Posterior vena cava (tissue), 2 donors: ENCODE measurements at regions not wholly inside any gene's neighbourhood (a gene's known extent, or its start where the extent isn't known, plus 50 kb on each side); places are given as distances from the start of the nearest gene placed in this dataset.
A peak's percentile ranks its signal among the peaks of the same experiment; 100 is the strongest.

Source experiments
- DNase-seq: peaks from one replicate; pipeline ENCODE4 v3.0.0-alpha.2; 2020; ENCODE audit warnings: low spot score
- intact Hi-C, 2 donors: fragments of 100-400 bp; cut with DNase I; formaldehyde crosslinking; loops; one replicate each; pipeline versions ENCODE4 v1.14.1 to v1.14.2; 2022 to 2023
- donor health status: DM: yes; HTN: yes; CAD: no.
- donor health status: DM: yes; HTN: yes; CAD: no.

GRCh38 chr12:127284021-127284420, 982.9 kb upstream of the TMEM132C start:
- no peak for DNase-seq

GRCh38 chr12:127284870-127285431, 982.0 kb upstream of the TMEM132C start:
- DNase-seq = no peak
- intact Hi-C loops = no loop called here

More at GRCh38 chr12:127284021-127284420, 982.9 kb upstream of the TMEM132C start:
- intact Hi-C loops = no loop called here

GRCh38 chr12:127286281-127286680, 980.7 kb upstream of the TMEM132C start:
- intact Hi-C loops = no loop called here
- no peak for DNase-seq

DNA sequence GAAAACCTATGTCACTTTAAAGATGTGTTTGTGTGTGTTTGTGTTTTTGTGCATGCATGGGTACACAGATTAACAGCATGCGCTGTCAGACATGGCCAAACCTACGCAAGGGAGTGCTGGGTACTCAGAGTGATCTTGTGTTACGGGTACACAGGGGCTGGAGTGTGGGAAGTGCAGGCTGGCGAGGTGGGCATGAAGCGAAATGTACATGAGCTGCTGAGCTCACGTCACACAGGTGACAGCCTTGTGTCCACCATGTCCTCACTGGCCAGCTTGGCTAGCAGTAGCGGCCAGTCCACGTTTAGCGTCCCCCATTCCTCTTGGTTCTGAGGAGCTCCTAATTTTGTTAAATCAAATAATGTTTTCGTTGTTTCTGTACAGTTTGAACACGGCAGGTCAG, 979.7 kb upstream of the TMEM132C start:
- no peak for DNase-seq
- intact Hi-C loops = no loop called here

DNA sequence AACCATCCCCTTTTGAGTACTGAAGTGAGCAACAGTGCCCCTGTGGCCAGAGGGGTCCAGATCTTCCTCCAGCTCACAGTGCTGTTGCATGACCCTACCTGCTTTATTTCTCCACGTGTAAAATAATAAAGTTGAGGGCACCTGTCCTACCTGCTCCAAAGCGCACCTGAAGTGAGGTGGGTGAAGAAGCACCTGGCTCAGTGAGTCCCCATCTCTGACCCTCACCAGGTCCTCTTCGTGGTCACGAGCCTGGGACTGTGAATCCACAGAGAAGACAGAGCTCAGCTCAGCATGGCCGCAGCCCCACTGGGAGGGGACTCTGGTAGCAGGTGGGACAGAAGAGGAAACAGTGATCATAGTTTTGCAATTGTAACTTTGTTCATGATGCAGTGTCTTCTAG, 976.7 kb upstream of the TMEM132C start:
- DNase-seq = no peak
- intact Hi-C loops = no loop called here

- no peak for DNase-seq
- intact Hi-C loops = no loop called here
Measured at GRCh38 chr12:127292736-127293135, 974.2 kb upstream of the TMEM132C start.

- intact Hi-C loops = no loop called here
- peak; percentile 91 for DNase-seq
Measured at GRCh38 chr12:127293507-127294310, 973.3 kb upstream of the TMEM132C start.

GRCh38 chr12:127294651-127295210, 972.2 kb upstream of the TMEM132C start:
- intact Hi-C loops = no loop called here
- no peak for DNase-seq

DNA sequence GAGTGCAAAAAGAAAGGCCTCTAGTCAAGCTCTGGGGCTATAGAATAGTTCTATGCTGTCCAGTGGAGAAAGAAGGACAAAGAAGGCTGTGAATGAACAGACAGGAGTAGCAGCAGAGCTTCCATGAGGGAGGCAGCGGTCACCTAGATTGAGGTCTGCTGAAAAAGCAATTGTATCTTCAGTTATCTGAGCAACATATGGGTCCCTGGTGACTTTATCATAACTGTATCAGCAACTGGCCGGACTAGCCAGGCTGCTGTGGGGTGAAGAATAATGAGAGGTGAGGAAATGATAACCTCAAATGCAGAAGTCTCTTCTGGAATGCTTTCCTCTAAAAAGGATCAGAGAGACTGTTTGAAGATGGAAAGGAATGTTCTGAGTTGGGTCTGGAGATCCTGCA, 971.3 kb upstream of the TMEM132C start:
- intact Hi-C loops = no loop called here
- DNase-seq = no peak

GRCh38 chr12:127296591-127296990, 970.4 kb upstream of the TMEM132C start:
- intact Hi-C loops = no loop called here
- DNase-seq = no peak

GRCh38 chr12:127297327-127297726, 969.6 kb upstream of the TMEM132C start:
- intact Hi-C loops = no loop called here

DNA sequence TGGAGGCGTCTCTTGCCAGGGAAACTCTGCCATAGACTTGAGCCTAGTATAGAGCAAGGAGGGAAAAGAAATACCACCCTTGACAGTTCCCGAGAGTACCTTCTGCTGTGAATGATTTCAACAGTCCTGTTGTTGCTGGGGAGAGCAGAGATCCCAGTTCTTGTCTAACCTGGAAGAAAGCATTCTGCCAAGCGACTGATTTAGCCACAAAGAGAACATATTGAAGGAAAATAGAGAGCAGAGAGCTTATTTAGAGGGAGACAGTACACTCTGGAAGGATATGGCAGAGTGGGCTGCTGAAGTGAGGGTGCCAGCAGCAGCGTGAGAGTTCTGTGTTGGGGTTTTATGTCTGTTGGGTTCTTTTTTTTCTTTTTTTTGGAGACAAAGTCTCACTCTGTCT, 966.9 kb upstream of the TMEM132C start:
- DNase-seq = no peak
- intact Hi-C loops = no loop called here

More at GRCh38 chr12:127297327-127297726, 969.6 kb upstream of the TMEM132C start:
- no peak for DNase-seq

DNA sequence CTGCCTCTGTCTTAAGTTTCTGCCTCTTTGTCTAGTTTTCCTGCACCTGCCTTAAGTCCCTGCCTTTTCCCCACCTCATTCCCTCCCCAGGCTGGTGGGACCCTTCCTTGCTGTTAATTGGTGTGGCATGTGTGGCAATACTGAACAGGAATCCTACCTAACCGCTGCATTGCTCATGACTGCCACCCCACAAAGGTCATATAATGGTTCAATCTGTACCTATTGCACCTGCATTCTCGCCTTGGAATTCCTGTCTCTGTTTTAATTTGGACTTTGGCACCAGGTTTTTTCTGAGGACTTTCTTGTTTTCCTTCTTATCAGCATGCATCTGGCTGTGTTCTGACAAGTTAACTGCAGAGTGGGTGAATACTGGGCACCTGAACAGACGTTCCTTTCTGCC, 966.2 kb upstream of the TMEM132C start:
- no peak for DNase-seq
- intact Hi-C loops = no loop called here

DNA sequence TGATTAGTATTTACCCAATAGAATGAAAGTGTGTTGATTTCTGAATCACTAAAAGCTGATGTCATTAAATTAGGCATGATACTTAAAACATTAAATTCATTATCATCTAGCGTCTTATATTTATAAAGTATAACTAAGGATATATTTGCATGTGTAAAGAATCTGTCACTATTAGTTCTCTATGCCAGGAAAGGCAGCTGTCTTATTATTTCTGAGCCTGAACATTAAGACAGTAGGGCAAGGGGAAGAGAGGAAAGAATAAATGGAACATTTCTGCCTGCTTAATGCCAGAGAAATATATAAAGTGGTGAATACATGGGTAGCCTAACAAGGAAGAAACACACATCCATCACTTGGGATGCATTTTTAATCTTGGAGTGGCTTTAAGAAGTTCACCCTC, 965.1 kb upstream of the TMEM132C start:
- intact Hi-C loops = no loop called here

DNA sequence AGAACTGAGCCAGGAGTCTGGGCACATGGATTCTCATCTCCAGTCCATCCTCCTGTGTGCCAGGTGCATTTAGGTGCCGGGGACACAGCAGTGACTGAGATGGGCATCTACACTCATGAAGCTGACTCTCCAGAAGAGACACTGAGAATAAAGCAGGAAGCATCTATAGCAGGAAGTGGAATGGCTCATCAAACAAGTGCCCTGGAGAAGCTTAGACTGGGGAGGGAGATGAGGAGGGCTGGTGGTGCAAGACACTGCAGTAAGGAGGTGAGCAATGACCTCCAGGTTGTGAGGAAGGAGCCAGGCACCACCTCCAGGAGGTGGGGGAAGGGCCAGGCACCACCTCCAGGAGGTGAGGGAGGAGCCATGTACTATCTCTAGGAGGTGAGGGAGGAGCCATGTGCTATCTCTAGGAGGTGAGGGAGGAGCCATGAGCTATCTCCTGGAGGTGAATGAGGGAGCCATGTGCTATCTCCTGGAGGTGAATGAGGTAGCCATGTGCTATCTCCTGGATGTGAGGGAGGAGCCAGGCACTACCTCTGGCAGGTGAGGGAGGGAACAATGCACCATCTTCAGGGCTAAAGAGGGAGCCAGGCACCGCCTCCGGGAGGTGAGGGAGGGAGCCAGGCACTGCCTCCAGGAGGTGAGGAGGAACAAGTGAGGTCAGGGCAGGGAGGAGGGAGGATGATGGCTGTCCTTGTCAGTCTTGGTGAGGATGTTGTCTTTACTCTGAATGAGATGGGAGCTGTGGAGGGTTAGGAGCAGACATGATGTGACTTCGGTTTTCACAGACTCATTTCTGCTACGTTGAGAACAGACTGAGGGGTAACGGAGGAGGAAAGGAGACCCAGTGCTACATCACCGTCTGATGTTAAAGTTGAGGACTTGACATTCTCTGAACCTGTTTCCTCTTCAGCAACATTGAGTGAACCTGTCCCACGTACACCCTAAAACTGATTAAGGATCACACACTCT, 961.9 kb upstream of the TMEM132C start:
- intact Hi-C loops = no loop called here
- DNase-seq = no peak

More for the DNA sequence above, 965.1 kb upstream of the TMEM132C start:
- DNase-seq = no peak

DNA sequence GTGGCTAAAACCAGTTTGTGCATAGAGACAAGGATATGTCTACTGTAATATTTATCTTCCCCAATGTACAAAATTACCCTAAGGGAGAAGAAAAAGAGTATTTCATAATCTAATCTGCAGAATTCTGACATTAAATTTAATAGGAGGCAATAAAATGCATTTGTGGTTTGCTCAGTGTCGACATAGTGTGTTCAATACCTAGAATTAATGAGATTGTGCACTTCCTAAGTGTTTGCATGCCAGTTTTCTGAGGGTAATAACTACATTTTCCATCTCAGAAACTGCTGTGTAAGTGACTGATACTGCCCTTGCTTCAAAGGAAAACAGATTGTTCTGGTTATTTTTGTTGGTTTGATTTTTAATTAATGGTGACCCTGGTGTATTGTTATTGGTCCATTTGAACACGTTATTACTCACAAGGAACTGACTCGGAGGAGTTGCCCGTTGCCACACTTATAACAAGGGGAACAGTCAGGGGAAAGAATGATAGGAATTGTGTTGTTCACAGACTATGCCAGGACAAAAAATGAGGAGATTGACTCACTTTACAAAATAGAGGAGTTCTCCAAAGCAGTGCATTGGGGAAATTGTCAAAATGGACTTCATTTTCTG, 960.3 kb upstream of the TMEM132C start:
- intact Hi-C loops = no loop called here
- DNase-seq = no peak

GRCh38 chr12:127307528-127307927, 959.4 kb upstream of the TMEM132C start:
- intact Hi-C loops = no loop called here
- DNase-seq = no peak

DNA sequence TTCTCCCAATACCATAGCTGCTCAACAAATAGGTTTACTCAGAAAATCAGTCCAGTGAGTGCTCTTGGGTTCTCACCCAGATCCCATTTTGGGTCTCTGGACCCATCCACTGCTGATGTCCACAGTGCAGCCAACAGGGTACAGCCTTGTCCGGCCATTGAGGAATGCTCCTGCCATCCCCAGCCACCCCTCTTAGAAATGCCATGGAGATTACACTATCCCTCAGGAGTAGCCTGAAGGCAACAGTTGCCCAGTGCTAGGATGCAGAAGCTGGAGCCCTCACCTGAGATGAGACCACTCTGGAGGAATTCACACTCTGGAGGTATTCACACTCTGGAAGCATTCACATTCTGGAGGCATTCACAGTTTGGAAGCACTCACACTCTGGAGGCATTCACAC, 958.8 kb upstream of the TMEM132C start:
- DNase-seq = no peak
- intact Hi-C loops = no loop called here

DNA sequence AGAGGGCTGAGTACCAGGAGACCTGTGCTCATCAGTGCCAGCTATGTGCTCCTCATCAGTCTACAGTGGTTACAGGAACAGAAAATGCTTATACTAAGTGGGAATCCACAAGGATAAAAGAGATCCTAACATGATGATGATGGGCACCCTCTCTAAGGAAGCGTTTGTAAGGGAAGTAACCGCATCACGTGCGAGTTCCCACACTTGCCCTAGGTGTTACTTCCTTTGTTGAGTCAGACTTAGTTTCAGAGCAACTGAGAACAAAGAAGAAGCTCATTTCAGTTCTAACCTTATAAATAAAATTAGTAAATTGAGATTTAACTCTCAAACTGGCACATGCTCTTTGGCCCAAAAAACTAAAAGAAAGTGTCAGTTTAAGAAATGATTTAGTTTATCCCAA, 956.4 kb upstream of the TMEM132C start:
- DNase-seq = no peak
- intact Hi-C loops = no loop called here
